Psoas muscle (tissue), 7 donors: ENCODE measurements at regions not wholly inside any gene's neighbourhood (a gene's known extent, or its start where the extent isn't known, plus 50 kb on each side); places are given as distances from the start of the nearest gene placed in this dataset.

ENCODE experiments used
- ATAC-seq, 4 donors: fragments of 200-7000 bp; cut with Tn5 transposase; one replicate each; pipeline ENCODE4 v1.9.1; 2020; ENCODE audit warnings: moderate library complexity in 3 of 4, mild to moderate bottlenecking in 2 of 4
- DNase-seq, 2 donors: peaks; one replicate each; pipeline ENCODE4 v3.0.0-alpha.2; 2020
- H3K27ac ChIP-seq: fragments of 200-600 bp; one replicate; pipeline ENCODE4 v1.8.0; 2022
- H3K27me3 ChIP-seq, 3 donors: fragments of 200-600 bp in 1 of 3; one replicate each; pipeline versions ENCODE4 v1.6.1 to v1.8.0; 2013 to 2022; ENCODE audit warnings: low read length in 2 of 3, mild to moderate bottlenecking in 2 of 3, moderate library complexity in 1 of 3; ENCODE audit not compliant: insufficient read depth in 3 of 3
- H3K36me3 ChIP-seq, 2 donors: fragments of 200-600 bp in 1 of 2; one replicate each; pipeline versions ENCODE4 v1.6.1 to v1.8.0; 2013 to 2022; ENCODE audit warnings: low read depth in 1 of 2, mild to moderate bottlenecking in 1 of 2, moderate library complexity in 1 of 2; ENCODE audit not compliant: insufficient read depth in 1 of 2
- H3K4me1 ChIP-seq: fragments of 200-600 bp; one replicate; pipeline ENCODE4 v1.8.0; 2022
- H3K4me3 ChIP-seq: fragments of 200-600 bp; one replicate; pipeline ENCODE4 v1.8.0; 2022; ENCODE audit warnings: mild to moderate bottlenecking
- H3K9me3 ChIP-seq: fragments of 200-600 bp; one replicate; pipeline ENCODE4 v1.8.0; 2022
- WGBS, 3 donors: extraction: QIAGEN DNeasy Blood & Tissue Kit; methylation state at CpG; one replicate each; pipeline versions ENCODE4 v1.1.6 to v1.1.7; 2013; 5-methylcytosine and 5-hydroxymethylcytosine counted together
- intact Hi-C, 2 donors: fragments of 100-400 bp; cut with DNase I; formaldehyde crosslinking; loops; one replicate each; pipeline versions ENCODE4 v1.11.0 to v1.14.2; 2022
- TF ChIP-seq, protein P1 (sequence below): fragments of 200-600 bp; IDR thresholded peaks from one replicate; pipeline ENCODE4 v1.8.0; 2022; ENCODE audit warnings: antibody characterized with exemption
- donor health status: healthy with polysubstance abuse.
- donor health status: DM: no; HTN: no; CAD: no; lungs with moderate emphysema.
- donor health status: Bipolar disorder and iron deficiency.
- donor health status: healthy.
- donor health status: DM: yes; HTN: yes; CAD: no.
- donor health status: DM: no; HTN: no; CAD: no.
- donor health status: DM: yes; HTN: yes; CAD: no.

DNA sequence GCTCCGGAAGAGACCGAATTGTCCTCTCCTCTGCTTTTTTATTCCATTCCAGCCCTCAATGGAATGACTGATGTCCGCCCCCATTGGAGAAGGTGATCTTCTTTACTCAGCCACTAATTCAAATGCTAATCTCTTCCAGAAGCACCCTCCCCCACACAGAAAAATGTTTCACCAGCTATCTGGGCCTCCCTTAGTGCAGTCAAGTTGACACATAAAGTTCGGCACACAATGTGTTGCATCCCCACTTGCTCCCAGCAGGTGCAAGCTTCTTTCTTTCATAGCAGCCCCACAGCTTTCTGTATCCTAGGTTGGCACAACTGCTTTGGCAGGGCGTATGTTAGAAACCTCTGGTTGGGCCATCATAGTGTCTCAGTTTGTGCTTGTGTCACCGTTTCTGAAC lies 73.3 kb upstream of the TLR3 start:
- DNase-seq: no peak
- WGBS, 3 donors: 91 to 96% (median 96%) methylated on average over 6 of the region's 6 CpGs
- intact Hi-C loops: no loop called here
- Histone ChIP-seq H3K36me3 (no peaks in the 10 kb centered on the region), H3K4me1 (no peaks in the 10 kb centered on the region), H3K9me3 (no peaks in the 10 kb centered on the region), H3K27me3 (no peaks in the 10 kb centered on the region), H3K4me3 (no peak overlapping the region), H3K27ac (no peak overlapping the region)
- ATAC-seq: no peak
- TF ChIP-seq, protein P1, sequence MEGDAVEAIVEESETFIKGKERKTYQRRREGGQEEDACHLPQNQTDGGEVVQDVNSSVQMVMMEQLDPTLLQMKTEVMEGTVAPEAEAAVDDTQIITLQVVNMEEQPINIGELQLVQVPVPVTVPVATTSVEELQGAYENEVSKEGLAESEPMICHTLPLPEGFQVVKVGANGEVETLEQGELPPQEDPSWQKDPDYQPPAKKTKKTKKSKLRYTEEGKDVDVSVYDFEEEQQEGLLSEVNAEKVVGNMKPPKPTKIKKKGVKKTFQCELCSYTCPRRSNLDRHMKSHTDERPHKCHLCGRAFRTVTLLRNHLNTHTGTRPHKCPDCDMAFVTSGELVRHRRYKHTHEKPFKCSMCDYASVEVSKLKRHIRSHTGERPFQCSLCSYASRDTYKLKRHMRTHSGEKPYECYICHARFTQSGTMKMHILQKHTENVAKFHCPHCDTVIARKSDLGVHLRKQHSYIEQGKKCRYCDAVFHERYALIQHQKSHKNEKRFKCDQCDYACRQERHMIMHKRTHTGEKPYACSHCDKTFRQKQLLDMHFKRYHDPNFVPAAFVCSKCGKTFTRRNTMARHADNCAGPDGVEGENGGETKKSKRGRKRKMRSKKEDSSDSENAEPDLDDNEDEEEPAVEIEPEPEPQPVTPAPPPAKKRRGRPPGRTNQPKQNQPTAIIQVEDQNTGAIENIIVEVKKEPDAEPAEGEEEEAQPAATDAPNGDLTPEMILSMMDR: no peak

DNA sequence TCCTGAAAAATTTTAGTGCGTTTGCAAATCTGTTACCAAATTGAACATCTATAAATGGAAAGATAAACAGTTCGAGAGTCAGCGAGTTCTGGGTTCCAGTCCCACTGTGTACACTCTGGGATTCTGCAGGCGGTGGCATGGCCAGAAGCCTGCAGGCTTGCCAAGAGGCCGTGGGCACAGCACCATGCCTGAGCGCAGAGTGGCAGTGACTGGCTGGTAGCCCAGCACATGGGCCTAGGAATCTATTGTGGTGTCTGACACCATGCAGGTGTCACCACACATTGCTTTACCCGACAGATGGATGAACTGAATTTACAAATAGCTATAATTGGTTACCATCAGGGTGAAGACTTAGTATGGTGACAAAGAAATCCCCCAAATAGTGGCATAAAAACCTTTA lies 71.7 kb upstream of the TLR3 start:
- Histone ChIP-seq H3K4me1 (no peaks in the 10 kb centered on the region), H3K27me3 (peaks cover 0 to 2% (median 0%) of the 10 kb centered on the region in 3 donors), H3K36me3 (no peaks in the 10 kb centered on the region), H3K9me3 (no peaks in the 10 kb centered on the region), H3K4me3 (no peak overlapping the region), H3K27ac (no peak overlapping the region)
- DNase-seq (no peak), ATAC-seq (peak in 1 of 4 donors; percentile 47)
- 48 to 49% (median 48%) methylated on average over 7 of the region's 7 CpGs for WGBS, 3 donors
- intact Hi-C loops: no loop called here
- TF ChIP-seq, protein P1: no peak

DNA sequence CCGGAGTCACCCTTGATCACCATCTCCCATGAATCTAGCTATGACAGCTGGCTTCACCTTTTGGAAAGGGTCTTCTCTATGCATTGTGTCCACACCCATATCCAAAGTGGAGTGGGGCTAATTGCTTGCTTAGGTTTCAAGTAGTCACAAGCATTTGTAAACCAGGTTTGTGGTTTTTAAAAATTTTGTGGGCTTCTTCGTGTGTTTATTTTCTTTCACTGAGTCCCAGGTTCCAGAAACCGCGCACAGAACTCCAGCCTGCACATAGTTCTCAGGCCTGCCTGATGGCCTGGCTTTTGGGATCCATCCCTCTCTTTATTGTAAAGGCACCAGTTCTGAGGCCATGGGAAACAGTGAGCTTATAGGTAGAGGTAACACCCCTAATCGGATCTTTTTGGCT lies 70.2 kb upstream of the TLR3 start:
- H3K27ac ChIP-seq: no peak overlapping the region
- H3K36me3 ChIP-seq: no peaks in the 10 kb centered on the region
- peaks cover 0 to 2% (median 0%) of the 10 kb centered on the region in 3 donors for H3K27me3 ChIP-seq
- 85 to 89% (median 87%) methylated on average over 5 of the region's 5 CpGs for WGBS, 3 donors
- TF ChIP-seq, protein P1: no peak
- no peaks in the 10 kb centered on the region for H3K4me1 ChIP-seq
- DNase-seq (no peak), ATAC-seq (no peak)
- no peak overlapping the region for H3K4me3 ChIP-seq
- no peaks in the 10 kb centered on the region for H3K9me3 ChIP-seq
- intact Hi-C loops: no loop called here

DNA sequence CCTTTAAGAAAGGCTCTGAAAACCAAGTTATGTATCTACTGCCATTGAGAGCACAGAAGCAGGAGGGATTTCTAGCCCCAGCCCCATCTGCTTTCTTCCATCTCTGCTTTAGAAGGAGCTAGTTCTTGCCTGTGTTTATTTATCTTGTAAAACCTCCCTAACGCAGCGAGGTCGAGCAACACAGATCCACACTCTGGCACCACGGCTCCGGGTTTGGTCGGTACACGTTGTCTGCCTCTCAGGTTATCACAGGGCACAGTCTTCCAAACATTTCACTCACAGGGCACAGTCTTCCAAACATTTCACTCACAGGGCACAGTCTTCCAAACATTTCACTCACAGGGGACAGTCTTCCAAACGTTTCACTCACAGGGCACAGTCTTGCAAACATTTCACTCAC lies 69.7 kb upstream of the TLR3 start:
- intact Hi-C loops: no loop called here
- 57 to 67% (median 61%) methylated on average over 8 of the region's 8 CpGs for WGBS, 3 donors
- Histone ChIP-seq H3K27me3 (peaks cover 0 to 2% (median 0%) of the 10 kb centered on the region in 3 donors), H3K36me3 (no peaks in the 10 kb centered on the region), H3K4me3 (no peak overlapping the region), H3K4me1 (no peaks in the 10 kb centered on the region), H3K9me3 (no peaks in the 10 kb centered on the region), H3K27ac (no peak overlapping the region)
- DNase-seq (no peak), ATAC-seq (no peak)
- TF ChIP-seq, protein P1: no peak

DNA sequence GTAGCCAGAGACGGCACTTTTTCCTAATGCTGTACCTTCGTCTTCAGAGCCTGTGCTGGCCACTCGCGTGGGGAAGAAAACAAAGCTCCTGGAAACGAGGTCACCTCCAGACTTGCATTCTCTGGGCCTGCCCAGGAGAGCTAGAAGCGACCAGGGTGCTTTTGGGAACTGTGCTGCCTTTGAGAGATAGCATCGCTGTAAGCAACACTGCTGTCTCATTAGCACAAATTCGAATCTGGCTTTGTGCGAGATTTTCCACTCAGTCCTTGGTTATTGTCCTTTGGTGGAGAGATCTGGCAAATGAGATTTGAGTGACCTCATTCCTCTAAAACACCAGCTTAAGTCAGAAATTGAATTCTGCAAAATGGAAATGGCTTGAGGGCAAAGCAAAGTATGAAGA lies 66.1 kb upstream of the TLR3 start:
- Histone ChIP-seq H3K4me3 (no peak overlapping the region), H3K36me3 (no peaks in the 10 kb centered on the region), H3K27ac (no peak overlapping the region), H3K4me1 (no peaks in the 10 kb centered on the region), H3K27me3 (peaks cover 0 to 2% (median 0%) of the 10 kb centered on the region in 3 donors), H3K9me3 (no peaks in the 10 kb centered on the region)
- 43 to 62% (median 45%) methylated on average over 9 of the region's 9 CpGs for WGBS, 3 donors
- TF ChIP-seq, protein P1: no peak
- DNase-seq (no peak), ATAC-seq (no peak)
- intact Hi-C loops: no loop called here
